ENCODE measurements at regions not wholly inside any gene's neighbourhood (a gene's known extent, or its start where the extent isn't known, plus 50 kb on each side); places are given as distances from the start of the nearest gene placed in this dataset.

DNA sequence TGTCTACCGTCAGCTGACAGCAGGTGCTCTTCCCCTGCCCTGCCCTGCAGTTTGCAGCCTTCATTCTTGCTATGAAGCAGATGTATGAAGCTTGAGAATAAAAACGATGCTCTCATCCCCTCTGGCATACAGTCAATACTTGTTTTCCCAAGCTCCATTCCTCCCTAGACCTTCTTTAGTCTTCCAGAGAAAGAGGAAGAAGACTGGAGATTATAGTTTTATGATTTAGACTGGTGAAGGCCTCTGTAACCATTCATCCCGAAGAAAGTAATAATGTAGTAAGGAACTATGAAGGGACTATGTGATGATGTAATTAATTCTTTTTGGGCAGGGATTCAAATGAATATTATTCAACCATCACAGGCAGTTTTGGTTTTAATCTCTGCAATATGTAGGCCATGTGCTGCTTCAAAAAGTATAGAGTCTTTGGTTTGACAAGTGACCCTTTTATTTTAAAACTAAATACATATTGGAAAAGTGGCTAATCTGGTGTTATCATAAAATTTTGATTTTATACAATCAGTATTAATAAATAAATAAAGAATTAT is 242.4 kb upstream of the KIAA1217 start:
- no peaks in the 10 kb centered on the region for H3K27me3 ChIP-seq
- intact Hi-C loops (cut with DNase I), result no loop called here
- no peak overlapping the region for H3K27ac ChIP-seq
- 68 to 77% methylated on average over 3 of the region's 3 CpGs for WGBS, 2 donors
- H3K36me3 ChIP-seq (replicated peaks in 1 of 2; ENCODE audit: insufficient read depth in 1 of 2, low read depth in 2 of 2), result no peaks in the 10 kb centered on the region
- DNase-seq, result no peak
- no peaks in the 10 kb centered on the region for H3K9me3 ChIP-seq
- no peak for ATAC-seq
- TF ChIP-seq, protein P1, sequence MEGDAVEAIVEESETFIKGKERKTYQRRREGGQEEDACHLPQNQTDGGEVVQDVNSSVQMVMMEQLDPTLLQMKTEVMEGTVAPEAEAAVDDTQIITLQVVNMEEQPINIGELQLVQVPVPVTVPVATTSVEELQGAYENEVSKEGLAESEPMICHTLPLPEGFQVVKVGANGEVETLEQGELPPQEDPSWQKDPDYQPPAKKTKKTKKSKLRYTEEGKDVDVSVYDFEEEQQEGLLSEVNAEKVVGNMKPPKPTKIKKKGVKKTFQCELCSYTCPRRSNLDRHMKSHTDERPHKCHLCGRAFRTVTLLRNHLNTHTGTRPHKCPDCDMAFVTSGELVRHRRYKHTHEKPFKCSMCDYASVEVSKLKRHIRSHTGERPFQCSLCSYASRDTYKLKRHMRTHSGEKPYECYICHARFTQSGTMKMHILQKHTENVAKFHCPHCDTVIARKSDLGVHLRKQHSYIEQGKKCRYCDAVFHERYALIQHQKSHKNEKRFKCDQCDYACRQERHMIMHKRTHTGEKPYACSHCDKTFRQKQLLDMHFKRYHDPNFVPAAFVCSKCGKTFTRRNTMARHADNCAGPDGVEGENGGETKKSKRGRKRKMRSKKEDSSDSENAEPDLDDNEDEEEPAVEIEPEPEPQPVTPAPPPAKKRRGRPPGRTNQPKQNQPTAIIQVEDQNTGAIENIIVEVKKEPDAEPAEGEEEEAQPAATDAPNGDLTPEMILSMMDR (IDR thresholded peaks at IDR 0.05), result no peak
- no peak for TF ChIP-seq POLR2A (IDR thresholded peaks at IDR 0.05)
- H3K4me1 ChIP-seq, result no peaks in the 10 kb centered on the region
- H3K4me3 ChIP-seq, result no peak overlapping the region

- H3K36me3 ChIP-seq (replicated peaks in 1 of 2; ENCODE audit: insufficient read depth in 1 of 2, low read depth in 2 of 2), result no peaks in the 10 kb centered on the region
- H3K27ac ChIP-seq, result no peak overlapping the region
- DNase-seq (no peak), ATAC-seq (no peak)
- intact Hi-C loops (cut with DNase I), result no loop called here
- H3K9me3 ChIP-seq, result no peaks in the 10 kb centered on the region
- H3K4me3 ChIP-seq, result no peak overlapping the region
- WGBS, 2 donors, result 73 to 87% methylated on average over 4 of the region's 4 CpGs
- no peaks in the 10 kb centered on the region for H3K27me3 ChIP-seq
- H3K4me1 ChIP-seq, result no peaks in the 10 kb centered on the region
- TF ChIP-seq, protein P1 (IDR thresholded peaks at IDR 0.05), result no peak
- no peak for TF ChIP-seq POLR2A (IDR thresholded peaks at IDR 0.05)
Measured at GRCh38 chr10:23968301-23968700, 240.6 kb upstream of the KIAA1217 start.

DNA sequence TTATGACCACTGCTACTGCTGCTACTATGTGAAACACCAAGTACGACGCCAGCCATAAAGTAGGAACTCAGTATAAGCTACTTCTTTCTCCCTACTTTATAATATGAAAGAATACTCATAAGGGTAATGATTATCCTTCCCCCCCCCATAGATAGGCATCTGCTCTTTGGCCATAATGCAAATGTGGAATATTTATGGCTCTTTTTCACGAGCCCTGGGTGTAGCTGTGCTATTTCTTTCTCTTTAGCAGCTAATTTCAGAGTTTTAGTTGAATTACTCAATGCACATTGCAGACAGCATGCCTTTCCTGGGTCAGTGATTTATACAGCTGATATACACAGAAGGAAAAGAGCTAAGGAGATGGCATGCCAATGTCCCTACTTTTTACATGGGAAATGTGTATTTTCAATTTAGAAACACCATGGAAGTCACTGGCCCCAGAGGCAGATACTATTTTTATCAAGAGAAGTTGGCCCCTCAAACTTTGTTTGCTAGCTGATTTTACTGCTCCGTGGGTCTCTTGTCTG is 234.1 kb upstream of the KIAA1217 start:
- no peaks in the 10 kb centered on the region for H3K9me3 ChIP-seq
- no peak overlapping the region for H3K27ac ChIP-seq
- no peaks in the 10 kb centered on the region for H3K36me3 ChIP-seq (replicated peaks in 1 of 2; ENCODE audit: insufficient read depth in 1 of 2, low read depth in 2 of 2)
- H3K27me3 ChIP-seq, result no peaks in the 10 kb centered on the region
- H3K4me3 ChIP-seq, result no peak overlapping the region
- DNase-seq (no peak), ATAC-seq (no peak)
- peaks cover 3% of the 10 kb centered on the region for H3K4me1 ChIP-seq
- no peak for TF ChIP-seq POLR2A (IDR thresholded peaks at IDR 0.05)
- TF ChIP-seq, protein P1 (IDR thresholded peaks at IDR 0.05), result no peak
- 80 to 81% methylated on average over 4 of the region's 4 CpGs for WGBS, 2 donors
- intact Hi-C loops (cut with DNase I), result no loop called here

DNA sequence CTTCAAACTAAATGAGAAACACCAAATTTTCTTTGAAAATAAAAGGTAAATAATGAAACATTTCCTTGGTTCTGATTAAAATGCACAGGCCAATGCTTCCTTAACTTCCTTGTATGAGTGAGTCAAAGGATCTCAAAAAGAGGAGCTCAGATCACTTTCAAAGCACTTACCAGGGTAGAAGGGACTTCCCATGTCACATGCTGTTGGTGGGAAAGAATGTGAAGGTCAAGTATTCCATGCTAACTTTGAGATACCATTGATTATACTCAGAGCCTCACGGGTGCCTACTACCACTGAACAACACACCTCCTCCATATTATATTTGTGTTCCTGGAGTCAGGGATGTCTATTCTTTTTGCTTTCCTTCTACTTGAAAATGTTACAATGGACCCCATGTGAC is 233.5 kb upstream of the KIAA1217 start:
- DNase-seq (no peak), ATAC-seq (no peak)
- Histone ChIP-seq H3K27ac (no peak overlapping the region), H3K27me3 (no peaks in the 10 kb centered on the region), H3K9me3 (no peaks in the 10 kb centered on the region), H3K4me3 (no peak overlapping the region), H3K4me1 (peaks cover 9% of the 10 kb centered on the region), H3K36me3 (replicated peaks in 1 of 2; ENCODE audit: insufficient read depth in 1 of 2, low read depth in 2 of 2) (no peaks in the 10 kb centered on the region)
- WGBS, 2 donors, result 29 to 41% methylated on average over 1 of the region's 1 CpG
- TF ChIP-seq POLR2A (IDR thresholded peaks at IDR 0.05), result no peak
- TF ChIP-seq, protein P1 (IDR thresholded peaks at IDR 0.05), result no peak
- intact Hi-C loops (cut with DNase I), result no loop called here

DNA sequence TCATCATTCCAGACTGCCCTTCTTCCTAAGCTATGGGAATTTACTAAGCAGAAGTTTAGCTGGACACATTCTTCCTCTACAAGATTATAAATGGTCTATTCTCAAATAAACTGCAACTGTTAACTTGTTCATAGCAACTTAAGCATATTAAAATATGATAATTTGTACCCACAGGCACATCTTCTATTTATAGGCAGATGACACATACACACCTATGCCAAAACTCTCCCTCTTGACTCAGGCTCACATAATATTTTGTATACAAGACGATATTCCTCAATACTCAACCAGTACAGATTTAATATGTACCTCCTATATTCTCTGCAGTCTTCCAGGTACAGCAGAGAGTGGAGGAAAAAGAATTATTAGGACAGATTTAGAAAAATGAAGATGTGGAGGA is 232.7 kb upstream of the KIAA1217 start:
- Histone ChIP-seq H3K4me3 (no peak overlapping the region), H3K27me3 (no peaks in the 10 kb centered on the region), H3K4me1 (peaks cover 13% of the 10 kb centered on the region), H3K36me3 (replicated peaks in 1 of 2; ENCODE audit: insufficient read depth in 1 of 2, low read depth in 2 of 2) (no peaks in the 10 kb centered on the region), H3K27ac (no peak overlapping the region), H3K9me3 (no peaks in the 10 kb centered on the region)
- DNase-seq (no peak), ATAC-seq (no peak)
- intact Hi-C loops (cut with DNase I), result no loop called here
- TF ChIP-seq, protein P1 (IDR thresholded peaks at IDR 0.05), result no peak
- no peak for TF ChIP-seq POLR2A (IDR thresholded peaks at IDR 0.05)
- WGBS, 2 donors, result 70 to 90% methylated on average over 1 of the region's 1 CpG

Measured in body of pancreas (tissue), 4 donors.